ENCODE measurements at regions not wholly inside any gene's neighbourhood (a gene's known extent, or its start where the extent isn't known, plus 50 kb on each side); places are given as distances from the start of the nearest gene placed in this dataset.
A peak's percentile ranks its signal among the peaks of the same experiment; 100 is the strongest.

DNA sequence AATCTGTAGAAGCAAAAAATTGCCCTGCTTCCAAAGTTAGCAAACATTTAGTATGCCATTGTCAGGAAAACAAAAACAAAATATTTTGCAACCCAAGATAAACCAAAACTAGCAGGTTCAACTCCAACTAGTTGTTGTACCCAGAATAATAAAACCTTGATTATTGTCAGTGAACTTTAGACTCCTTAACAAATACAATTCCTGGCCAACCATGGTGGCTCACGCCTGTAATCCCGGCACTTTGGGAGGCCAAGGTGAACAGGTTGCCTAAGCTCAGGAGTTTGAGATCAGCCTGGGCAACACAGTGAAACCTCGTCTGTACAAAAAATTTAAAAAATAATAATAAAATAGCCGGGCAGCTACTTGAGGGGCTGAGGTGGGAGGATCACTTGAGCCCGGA, 53.6 kb upstream of the EPCAM start:
- no peak overlapping the region for H3K27ac ChIP-seq
- H3K36me3 ChIP-seq = no peaks in the 10 kb centered on the region
- DNase-seq (ENCODE audit: low read depth in 1 of 2, low spot score in 1 of 2) = no peak
- no peaks in the 10 kb centered on the region for H3K9me3 ChIP-seq (ENCODE audit: low read depth)
- H3K27me3 ChIP-seq = no peaks in the 10 kb centered on the region
- TF ChIP-seq, protein P1, sequence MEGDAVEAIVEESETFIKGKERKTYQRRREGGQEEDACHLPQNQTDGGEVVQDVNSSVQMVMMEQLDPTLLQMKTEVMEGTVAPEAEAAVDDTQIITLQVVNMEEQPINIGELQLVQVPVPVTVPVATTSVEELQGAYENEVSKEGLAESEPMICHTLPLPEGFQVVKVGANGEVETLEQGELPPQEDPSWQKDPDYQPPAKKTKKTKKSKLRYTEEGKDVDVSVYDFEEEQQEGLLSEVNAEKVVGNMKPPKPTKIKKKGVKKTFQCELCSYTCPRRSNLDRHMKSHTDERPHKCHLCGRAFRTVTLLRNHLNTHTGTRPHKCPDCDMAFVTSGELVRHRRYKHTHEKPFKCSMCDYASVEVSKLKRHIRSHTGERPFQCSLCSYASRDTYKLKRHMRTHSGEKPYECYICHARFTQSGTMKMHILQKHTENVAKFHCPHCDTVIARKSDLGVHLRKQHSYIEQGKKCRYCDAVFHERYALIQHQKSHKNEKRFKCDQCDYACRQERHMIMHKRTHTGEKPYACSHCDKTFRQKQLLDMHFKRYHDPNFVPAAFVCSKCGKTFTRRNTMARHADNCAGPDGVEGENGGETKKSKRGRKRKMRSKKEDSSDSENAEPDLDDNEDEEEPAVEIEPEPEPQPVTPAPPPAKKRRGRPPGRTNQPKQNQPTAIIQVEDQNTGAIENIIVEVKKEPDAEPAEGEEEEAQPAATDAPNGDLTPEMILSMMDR (IDR thresholded peaks at IDR 0.05; ENCODE audit: low read depth, low read length) = no peak
- peaks cover 8% of the 10 kb centered on the region for H3K4me1 ChIP-seq (ENCODE audit: low read depth)
- H3K4me3 ChIP-seq = no peak overlapping the region

DNA sequence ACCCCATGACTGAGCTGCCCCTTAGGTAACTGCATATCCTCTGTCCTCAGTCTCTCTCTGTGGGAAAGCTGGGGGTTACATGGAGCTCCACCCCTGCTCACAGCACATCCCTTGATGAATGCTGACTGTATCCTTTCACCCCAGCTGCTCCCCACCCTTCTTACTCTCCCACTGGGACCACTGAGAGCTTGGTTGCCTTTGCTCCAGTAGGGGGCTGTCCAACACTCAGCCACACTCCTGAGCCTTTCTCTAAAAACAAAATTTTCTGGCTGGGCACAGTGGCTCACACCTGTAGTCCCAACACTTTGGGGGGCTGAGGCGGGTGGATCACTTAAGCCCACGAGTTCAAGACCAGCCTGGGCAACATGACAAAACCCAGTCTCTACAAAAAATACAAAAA, 55.4 kb upstream of the EPCAM start:
- H3K27ac ChIP-seq = no peak overlapping the region
- no peak for DNase-seq (ENCODE audit: low read depth in 1 of 2, low spot score in 1 of 2)
- H3K36me3 ChIP-seq = no peaks in the 10 kb centered on the region
- peaks cover 19% of the 10 kb centered on the region for H3K4me1 ChIP-seq (ENCODE audit: low read depth)
- no peaks in the 10 kb centered on the region for H3K27me3 ChIP-seq
- TF ChIP-seq, protein P1 (IDR thresholded peaks at IDR 0.05; ENCODE audit: low read depth, low read length) = no peak
- no peaks in the 10 kb centered on the region for H3K9me3 ChIP-seq (ENCODE audit: low read depth)
- H3K4me3 ChIP-seq = no peak overlapping the region

DNA sequence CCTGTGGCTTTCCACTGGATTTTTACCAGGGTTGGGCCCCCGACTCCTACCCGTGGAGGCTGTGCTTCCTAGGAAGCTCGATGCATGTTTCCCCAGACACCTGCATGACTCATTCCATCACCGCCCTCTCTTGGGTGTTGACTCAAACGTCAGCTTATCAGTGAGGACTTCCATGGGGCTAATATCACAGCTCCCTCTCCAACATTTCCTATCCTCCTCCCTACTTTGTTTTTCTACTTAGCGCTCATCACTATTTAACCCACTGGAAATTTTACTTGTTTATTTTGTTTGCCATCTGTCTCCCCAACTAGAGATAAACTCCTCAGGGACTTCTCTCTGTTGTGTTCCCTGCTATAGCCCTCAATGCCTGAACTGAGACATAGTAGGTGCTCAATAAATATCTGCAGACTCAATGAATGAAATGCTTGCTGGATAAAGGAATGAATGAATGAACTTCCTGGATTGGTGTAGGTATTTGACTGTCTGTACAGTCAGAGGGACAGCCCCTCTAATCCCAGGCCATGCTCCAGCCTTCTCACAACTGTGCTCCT, 55.9 kb upstream of the EPCAM start:
- Histone ChIP-seq H3K27ac (no peak overlapping the region), H3K36me3 (no peaks in the 10 kb centered on the region), H3K9me3 (ENCODE audit: low read depth) (no peaks in the 10 kb centered on the region), H3K4me1 (ENCODE audit: low read depth) (peaks cover 19% of the 10 kb centered on the region), H3K27me3 (no peaks in the 10 kb centered on the region), H3K4me3 (no peak overlapping the region)
- TF ChIP-seq, protein P1 (IDR thresholded peaks at IDR 0.05; ENCODE audit: low read depth, low read length) = no peak
- DNase-seq (ENCODE audit: low read depth in 1 of 2, low spot score in 1 of 2) = peak in 1 of 2 donors; percentile 35

DNA sequence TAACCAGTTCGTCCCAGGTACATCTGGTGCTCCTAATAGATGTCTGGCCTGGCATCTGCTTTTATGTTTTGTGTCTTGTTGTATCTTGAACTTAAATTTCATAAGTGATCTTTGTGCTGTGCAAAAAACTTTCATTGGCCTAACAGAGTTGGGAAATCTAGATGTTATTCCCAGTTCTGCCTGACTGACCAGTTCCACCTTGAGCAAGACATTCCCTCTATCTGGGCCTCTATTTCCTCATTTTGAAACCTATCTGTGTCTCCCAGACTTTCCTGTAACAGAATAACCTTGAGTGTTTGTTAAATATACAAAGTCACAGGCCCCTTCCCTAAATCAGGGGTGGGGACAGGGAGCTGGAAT, 56.6 kb upstream of the EPCAM start:
- Histone ChIP-seq H3K9me3 (ENCODE audit: low read depth) (no peaks in the 10 kb centered on the region), H3K27me3 (no peaks in the 10 kb centered on the region), H3K4me3 (no peak overlapping the region), H3K27ac (no peak overlapping the region), H3K36me3 (no peaks in the 10 kb centered on the region), H3K4me1 (ENCODE audit: low read depth) (peaks cover 19% of the 10 kb centered on the region)
- TF ChIP-seq, protein P1 (IDR thresholded peaks at IDR 0.05; ENCODE audit: low read depth, low read length) = no peak
- no peak for DNase-seq (ENCODE audit: low read depth in 1 of 2, low spot score in 1 of 2)

DNA sequence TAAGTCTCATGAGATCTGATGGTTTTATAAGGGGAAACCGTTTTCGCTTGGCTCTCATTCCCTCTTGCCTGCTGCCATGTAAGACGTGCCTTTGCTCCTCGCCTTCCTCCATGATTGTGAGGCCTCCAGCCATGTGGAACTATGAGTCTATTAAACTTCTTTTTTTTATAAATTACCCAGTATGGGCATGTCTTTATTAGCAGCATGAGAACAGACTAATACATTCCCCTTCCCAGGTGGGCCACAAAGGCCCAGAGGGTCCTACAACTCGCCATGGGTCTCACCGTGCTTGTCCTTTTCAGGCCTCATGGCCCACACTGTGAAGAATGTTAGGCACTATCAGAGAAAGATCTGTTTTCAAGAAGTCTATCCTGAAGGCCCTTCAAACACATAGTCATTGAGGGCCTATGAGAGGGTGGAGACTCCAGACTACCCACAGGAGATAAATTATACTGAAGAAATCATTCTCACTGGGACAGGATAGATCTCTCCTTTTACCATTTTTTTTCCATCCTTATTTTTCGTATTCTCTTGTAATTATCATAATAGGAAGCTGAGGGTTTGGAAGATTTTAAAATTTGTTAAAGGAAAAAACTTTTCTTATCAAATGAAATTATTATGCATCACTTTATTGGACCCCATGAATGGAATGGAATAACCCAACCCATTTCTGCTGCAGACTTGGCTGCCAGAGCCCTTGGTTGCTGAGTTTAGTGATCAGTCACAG, 57.2 kb upstream of the EPCAM start:
- Histone ChIP-seq H3K4me3 (no peak overlapping the region), H3K27me3 (no peaks in the 10 kb centered on the region), H3K27ac (no peak overlapping the region), H3K36me3 (no peaks in the 10 kb centered on the region), H3K9me3 (ENCODE audit: low read depth) (no peaks in the 10 kb centered on the region), H3K4me1 (ENCODE audit: low read depth) (peaks cover 19% of the 10 kb centered on the region)
- no peak for DNase-seq (ENCODE audit: low read depth in 1 of 2, low spot score in 1 of 2)
- TF ChIP-seq, protein P1 (IDR thresholded peaks at IDR 0.05; ENCODE audit: low read depth, low read length) = no peak

All from cardiac muscle cell (in vitro differentiated cells and primary cell).